HEK293 (cell line): ENCODE measurements at regions not wholly inside any gene's neighbourhood (a gene's known extent, or its start where the extent isn't known, plus 50 kb on each side); places are given as distances from the start of the nearest gene placed in this dataset.

Experiments
- AEBP2 ChIP-seq: fragments of 450-650 bp; formaldehyde crosslinking; IDR thresholded peaks from 2 replicates; pipeline ENCODE4 v1.5.1; 2016; ENCODE audit warnings: missing biosample characterization, missing genetic modification characterization, borderline replicate concordance
- GLIS1 ChIP-seq: fragments of 450-650 bp; formaldehyde crosslinking; IDR thresholded peaks from 2 replicates; pipeline ENCODE4 v1.5.1; 2016; ENCODE audit warnings: missing biosample characterization, missing genetic modification characterization
- HIC1 ChIP-seq: fragments of 450-650 bp; formaldehyde crosslinking; IDR thresholded peaks from 2 replicates; pipeline ENCODE4 v1.5.1; 2016; ENCODE audit warnings: missing biosample characterization, missing genetic modification characterization
- KLF1 ChIP-seq: fragments of 450-650 bp; formaldehyde crosslinking; IDR thresholded peaks from 2 replicates; pipeline ENCODE4 v1.5.1; 2016; ENCODE audit warnings: missing biosample characterization, missing genetic modification characterization
- PATZ1 ChIP-seq: fragments of 450-650 bp; formaldehyde crosslinking; IDR thresholded peaks from 2 replicates; pipeline ENCODE4 v1.5.1; 2016; ENCODE audit warnings: missing biosample characterization, missing genetic modification characterization
- PBX3 ChIP-seq: sonication (generic); formaldehyde crosslinking; IDR thresholded peaks from 2 replicates; pipeline ENCODE4 v1.8.1; 2022; ENCODE audit warnings: mild to moderate bottlenecking, moderate library complexity, missing genetic modification reagents
- PRDM1 ChIP-seq: fragments of 450-650 bp; formaldehyde crosslinking; IDR thresholded peaks from 2 replicates; pipeline ENCODE4; 2016; ENCODE audit warnings: missing biosample characterization, missing genetic modification characterization
- ZBTB10 ChIP-seq: fragments of 450-650 bp; formaldehyde crosslinking; IDR thresholded peaks from 2 replicates; pipeline ENCODE4 v1.5.1; 2016; ENCODE audit warnings: missing biosample characterization, missing genetic modification characterization
- ZBTB20 ChIP-seq: fragments of 450-650 bp; formaldehyde crosslinking; IDR thresholded peaks from 2 replicates; pipeline ENCODE4 v1.5.1; 2016; ENCODE audit warnings: missing biosample characterization, missing genetic modification characterization
- ZBTB21 ChIP-seq: fragments of 450-650 bp; formaldehyde crosslinking; IDR thresholded peaks from 2 replicates; pipeline ENCODE4 v1.5.1; 2017; ENCODE audit warnings: missing biosample characterization, missing genetic modification characterization
- ZBTB7A ChIP-seq: fragments of 450-650 bp; formaldehyde crosslinking; IDR thresholded peaks from 2 replicates; pipeline ENCODE4 v1.5.1; 2016; ENCODE audit warnings: low read depth, missing biosample characterization, missing genetic modification characterization
- ZNF138 ChIP-seq: fragments of 450-650 bp; formaldehyde crosslinking; IDR thresholded peaks from 2 replicates; pipeline ENCODE4 v1.5.1; 2016; ENCODE audit warnings: missing biosample characterization, missing genetic modification characterization, borderline replicate concordance
- ZNF169 ChIP-seq: fragments of 450-650 bp; formaldehyde crosslinking; IDR thresholded peaks from 2 replicates; pipeline ENCODE4 v1.5.1; 2016; ENCODE audit warnings: missing biosample characterization, missing genetic modification characterization
- ZNF19 ChIP-seq: fragments of 450-650 bp; formaldehyde crosslinking; IDR thresholded peaks from 2 replicates; pipeline ENCODE4; 2016; ENCODE audit warnings: missing biosample characterization, missing genetic modification characterization, low read depth
- ZNF292 ChIP-seq: fragments of 450-650 bp; formaldehyde crosslinking; IDR thresholded peaks from 2 replicates; pipeline ENCODE4 v1.5.1; 2016; ENCODE audit warnings: low read depth, missing biosample characterization, missing genetic modification characterization, borderline replicate concordance
- ZNF350 ChIP-seq: fragments of 450-650 bp; formaldehyde crosslinking; IDR thresholded peaks from 2 replicates; pipeline ENCODE4 v1.5.0; 2017; ENCODE audit warnings: missing biosample characterization, mild to moderate bottlenecking, missing genetic modification characterization
- ZNF398 ChIP-seq: fragments of 450-650 bp; formaldehyde crosslinking; IDR thresholded peaks from 2 replicates; pipeline ENCODE4 v1.5.1; 2017; ENCODE audit warnings: missing biosample characterization, missing genetic modification characterization
- ZNF404 ChIP-seq: fragments of 450-650 bp; formaldehyde crosslinking; IDR thresholded peaks from 2 replicates; pipeline ENCODE4 v1.5.1; 2017; ENCODE audit warnings: missing biosample characterization, missing genetic modification characterization
- ZNF423 ChIP-seq: fragments of 450-650 bp; formaldehyde crosslinking; IDR thresholded peaks from 2 replicates; pipeline ENCODE4 v1.5.1; 2016; ENCODE audit warnings: missing biosample characterization, missing genetic modification characterization
- ZNF513 ChIP-seq: fragments of 450-650 bp; IDR thresholded peaks from 2 replicates; pipeline ENCODE4 v1.5.1; 2018; ENCODE audit warnings: missing biosample characterization, missing genetic modification characterization
- ZNF571 ChIP-seq: fragments of 450-650 bp; formaldehyde crosslinking; IDR thresholded peaks from 2 replicates; pipeline ENCODE4 v1.5.0; 2017; ENCODE audit warnings: missing biosample characterization, missing genetic modification characterization
- ZNF670 ChIP-seq: fragments of 450-650 bp; formaldehyde crosslinking; IDR thresholded peaks from 2 replicates; pipeline ENCODE4 v1.5.1; 2016; ENCODE audit warnings: missing biosample characterization, missing genetic modification characterization, low read depth
- ZNF707 ChIP-seq: fragments of 450-650 bp; formaldehyde crosslinking; IDR thresholded peaks from 2 replicates; pipeline ENCODE4 v1.5.1; 2016; ENCODE audit warnings: missing biosample characterization, missing genetic modification characterization
- ZNF776 ChIP-seq: fragments of 450-650 bp; formaldehyde crosslinking; IDR thresholded peaks from 2 replicates; pipeline ENCODE4 v1.5.0; 2017; ENCODE audit warnings: missing biosample characterization, missing genetic modification characterization, borderline replicate concordance

- TF ChIP-seq HIC1 (tag by site-specific recombination) (no peak), ZNF19 (tag by site-specific recombination) (no peak), ZNF398 (tag by site-specific recombination) (no peak), PRDM1 (tag by site-specific recombination) (no peak), AEBP2 (tag by site-specific recombination) (no peak), GLIS1 (tag by site-specific recombination) (peak; percentile 31; the same call in 1 of the 2 replicates), ZBTB10 (tag by site-specific recombination) (no peak), ZNF350 (tag by site-specific recombination) (no peak), ZNF707 (tag by site-specific recombination) (no peak), ZNF670 (tag by site-specific recombination) (no peak), ZNF138 (tag by site-specific recombination) (no peak), ZBTB21 (tag by site-specific recombination) (peak; percentile 38; the same call in 1 of the 2 replicates), ZBTB7A (peak; percentile 45; the same call in 1 of the 2 replicates), ZNF776 (no peak), ZNF571 (no peak), KLF1 (peak; percentile 66), ZNF404 (tag by site-specific recombination) (no peak), ZNF513 (tag by site-specific recombination) (no peak), PATZ1 (tag by site-specific recombination) (no peak; the same call in none of the 2 replicates), PBX3 (CRISPR knock-in tag) (no peak), ZBTB20 (tag by site-specific recombination) (peak; percentile 55; the same call in 1 of the 2 replicates), ZNF169 (tag by site-specific recombination) (no peak), ZNF292 (0 out of 2 replicates have a peak, but pooled peaks have one; percentile 15), ZNF423 (tag by site-specific recombination) (no peak)
Measured at GRCh38 chr6:27176523-27177484, 70.7 kb upstream of the PRSS16 start (continued).
